Activated T-cell treated with anti-CD3 and anti-CD28 coated beads for 1 hour (primary cell): ENCODE measurements at regions not wholly inside any gene's neighbourhood (a gene's known extent, or its start where the extent isn't known, plus 50 kb on each side); places are given as distances from the start of the nearest gene placed in this dataset.
"Not testable (repeated sequence)": the region's sequence is repeated elsewhere in the genome, so short reads cannot be mapped to it uniquely, and the experiment has no call there.

Experiments used
- DNase-seq: peaks from one replicate; pipeline ENCODE4 v3.0.0-alpha.2; 2020; ENCODE audit warnings: low read depth

DNA sequence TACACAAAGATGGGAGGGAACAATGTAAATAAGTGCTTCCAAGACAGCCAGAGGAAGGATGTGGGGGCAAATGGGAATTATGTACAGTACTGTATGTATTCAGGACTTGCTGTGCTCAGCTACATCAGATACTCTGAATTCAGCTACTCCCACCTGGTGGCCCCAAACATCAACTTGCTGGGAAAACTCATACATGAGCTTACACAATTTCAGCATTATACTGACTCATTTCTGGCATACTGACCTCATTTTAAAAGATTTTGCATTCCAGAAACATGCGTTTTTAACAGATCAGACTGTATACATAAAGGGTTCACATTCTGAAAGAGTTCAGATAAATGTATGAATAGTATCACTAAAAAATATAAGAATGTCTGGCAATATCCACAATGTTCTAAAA lies 59.7 kb downstream of the GPX5 start:
- no peak for DNase-seq

DNA sequence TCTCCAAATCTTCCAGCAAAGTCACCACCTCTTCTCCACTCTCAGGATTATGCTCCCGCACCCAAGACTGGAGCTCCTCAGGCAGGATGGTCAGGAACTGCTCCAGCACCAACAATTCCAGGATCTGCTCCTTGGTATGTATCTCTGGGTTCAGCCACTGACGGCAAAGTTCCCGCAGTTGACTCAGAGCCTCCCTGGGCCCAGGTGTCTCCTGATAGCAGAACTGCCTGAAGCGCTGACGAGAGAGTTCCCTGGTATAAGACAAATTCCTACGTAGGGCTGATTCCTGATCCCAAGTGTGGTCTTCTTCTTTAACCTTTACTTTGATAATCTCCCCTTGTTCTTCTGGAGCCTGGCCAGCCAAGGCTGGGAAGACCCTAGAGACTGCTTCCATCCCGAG lies 60.6 kb downstream of the GPX5 start:
- no peak for DNase-seq

DNA sequence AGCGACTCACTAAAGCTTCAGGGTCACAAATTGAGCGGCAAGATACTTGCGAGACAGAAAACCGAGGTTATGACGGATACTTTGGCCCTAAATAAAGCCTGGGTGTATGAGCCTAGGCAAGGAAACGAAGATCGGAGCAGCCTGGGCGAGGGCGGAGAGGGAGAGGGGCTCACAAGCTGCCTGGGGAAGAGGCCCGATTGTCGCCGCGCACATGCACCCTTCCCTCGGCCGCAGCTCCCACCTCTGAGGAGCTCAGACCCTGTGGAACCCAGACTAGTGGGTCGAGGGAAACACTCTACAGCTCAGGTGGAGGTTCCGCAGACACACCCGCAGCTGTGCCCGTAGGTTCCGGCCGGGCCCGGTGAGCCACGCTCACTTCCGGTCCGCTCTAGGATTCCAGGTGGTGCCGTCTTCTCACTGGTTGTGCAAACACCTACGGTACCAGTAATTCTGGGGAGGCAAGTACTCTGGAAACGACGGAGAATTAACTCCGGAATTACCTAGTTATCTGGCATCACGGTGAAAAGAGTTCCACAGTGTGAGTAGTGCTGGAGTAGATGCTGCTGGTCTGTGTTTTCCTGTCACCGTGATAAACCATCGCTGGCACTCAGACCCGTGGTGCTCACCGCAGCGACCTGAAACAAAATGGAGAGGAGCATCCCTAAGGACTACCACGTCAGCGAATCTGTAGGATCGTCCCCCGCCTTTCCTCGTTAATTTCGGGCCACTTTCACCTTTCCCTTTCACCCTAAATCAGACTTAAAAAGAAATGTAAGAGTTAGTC lies 61.5 kb downstream of the GPX5 start:
- DNase-seq, result peak; percentile 34

DNA sequence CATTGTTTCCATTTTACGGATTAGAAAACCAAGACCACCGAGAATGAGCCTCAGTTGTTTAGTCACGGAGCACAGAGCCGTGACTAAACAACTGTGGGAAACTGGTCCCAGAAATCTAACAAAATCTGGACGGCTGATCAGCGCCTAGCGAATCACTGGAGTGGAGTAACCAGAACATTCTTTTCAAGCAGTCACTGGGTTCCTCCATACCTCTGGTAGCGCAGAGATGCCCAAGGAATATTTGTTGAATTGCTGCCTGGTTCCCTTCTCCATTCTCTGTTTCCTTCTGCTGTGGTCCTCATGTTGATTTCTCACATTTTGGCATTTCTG lies 62.0 kb downstream of the GPX5 start:
- no peak for DNase-seq

DNA sequence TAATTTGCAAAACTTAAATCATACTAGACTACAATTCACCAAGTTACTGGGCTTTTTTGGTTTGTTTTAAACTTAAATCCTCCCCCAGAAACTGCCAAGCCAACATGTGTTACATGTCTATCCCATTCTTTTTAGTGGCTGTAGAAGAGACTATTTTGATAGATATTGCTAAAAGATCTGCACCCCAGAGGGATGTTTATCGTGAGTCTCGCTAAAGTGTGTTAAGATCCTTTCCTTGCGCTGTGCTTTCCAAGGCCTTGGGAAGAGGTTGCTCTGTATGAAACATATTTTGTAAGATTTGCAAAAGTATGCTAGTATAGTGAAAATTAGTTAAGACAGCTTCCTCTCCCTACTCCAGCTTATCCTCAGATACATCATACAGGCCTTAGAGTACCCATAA lies 63.0 kb downstream of the GPX5 start:
- DNase-seq, result no peak

DNA sequence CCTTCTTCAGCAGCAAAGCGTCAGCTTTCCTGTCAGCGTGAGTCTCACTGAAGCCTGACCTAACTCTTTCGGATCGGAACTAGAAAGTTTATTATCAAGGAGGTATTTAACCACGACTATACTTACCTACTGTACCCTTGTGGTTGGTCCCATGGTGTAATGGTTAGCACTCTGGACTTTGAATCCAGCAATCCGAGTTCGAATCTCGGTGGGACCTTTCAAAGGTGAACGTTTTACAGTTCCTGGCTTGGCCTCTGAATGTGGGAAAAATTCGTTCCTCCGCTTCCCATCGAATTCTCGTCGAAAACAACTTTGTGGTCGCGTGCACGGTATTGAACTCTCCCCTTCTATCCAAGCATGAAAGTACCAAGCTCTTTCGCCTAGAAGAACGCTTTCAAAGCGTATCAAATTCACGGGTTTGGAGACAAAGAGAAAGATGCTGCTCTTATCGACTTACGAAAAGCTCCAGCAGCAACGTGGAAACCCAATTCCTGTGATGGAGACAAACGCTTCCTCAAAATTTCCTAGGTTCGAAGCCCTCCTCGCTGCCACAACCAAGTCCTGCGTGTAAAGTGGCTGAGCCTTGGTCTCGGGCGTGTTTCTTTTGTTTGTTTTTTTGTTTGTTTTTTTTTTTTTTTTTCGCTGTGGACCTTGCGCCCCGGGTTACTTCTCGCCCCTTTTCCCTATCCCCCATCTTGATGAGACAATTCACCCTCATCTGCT lies 63.7 kb downstream of the GPX5 start:
- no peak for DNase-seq

DNA sequence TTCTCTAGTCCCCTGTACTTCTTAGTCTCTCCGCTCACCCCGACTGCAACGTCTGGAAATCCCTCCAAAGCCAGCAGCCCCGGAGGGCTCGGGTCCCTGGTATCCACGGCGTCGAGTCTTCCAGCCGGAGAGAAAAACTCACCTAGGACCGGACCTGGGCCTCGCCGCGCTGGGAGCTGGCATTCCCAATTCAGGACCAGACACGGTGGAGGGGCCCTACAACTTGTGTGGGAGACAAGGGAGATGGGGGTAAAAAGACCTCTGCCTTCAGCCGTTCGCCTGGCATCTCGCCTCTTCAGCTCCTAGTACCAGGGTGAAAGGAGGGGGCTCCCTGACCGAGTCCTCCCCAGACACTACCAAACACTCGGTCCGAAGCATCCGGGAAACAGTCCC lies 64.3 kb downstream of the GPX5 start:
- no peak for DNase-seq

DNA sequence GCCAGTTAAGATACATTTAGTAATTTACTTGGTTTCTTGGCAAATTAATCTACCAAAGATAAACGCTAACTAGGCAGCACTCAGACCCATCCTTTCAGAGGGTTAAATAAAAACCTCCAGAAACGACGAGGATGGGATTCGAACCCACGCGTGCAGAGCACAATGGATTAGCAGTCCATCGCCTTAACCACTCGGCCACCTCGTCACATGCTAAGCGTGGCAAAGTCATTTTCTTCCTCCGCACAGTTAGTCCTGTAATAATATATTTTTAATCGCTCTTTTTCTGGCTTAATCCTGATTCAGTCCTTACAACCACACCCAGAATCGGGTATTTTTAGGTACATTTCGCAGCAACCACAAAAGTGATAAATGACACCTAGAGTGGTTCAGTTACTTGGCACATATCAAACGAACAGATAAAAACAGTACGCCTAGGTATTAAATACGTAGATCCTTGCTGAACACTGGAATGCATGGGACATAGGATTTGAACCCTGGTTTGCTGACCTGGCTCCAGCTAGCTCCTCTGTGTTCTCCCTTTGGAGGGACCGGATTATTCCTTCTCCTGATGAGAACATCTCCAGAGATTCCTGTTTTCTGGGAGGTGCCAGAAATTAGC lies 71.6 kb downstream of the GPX5 start:
- DNase-seq, result no peak

DNA sequence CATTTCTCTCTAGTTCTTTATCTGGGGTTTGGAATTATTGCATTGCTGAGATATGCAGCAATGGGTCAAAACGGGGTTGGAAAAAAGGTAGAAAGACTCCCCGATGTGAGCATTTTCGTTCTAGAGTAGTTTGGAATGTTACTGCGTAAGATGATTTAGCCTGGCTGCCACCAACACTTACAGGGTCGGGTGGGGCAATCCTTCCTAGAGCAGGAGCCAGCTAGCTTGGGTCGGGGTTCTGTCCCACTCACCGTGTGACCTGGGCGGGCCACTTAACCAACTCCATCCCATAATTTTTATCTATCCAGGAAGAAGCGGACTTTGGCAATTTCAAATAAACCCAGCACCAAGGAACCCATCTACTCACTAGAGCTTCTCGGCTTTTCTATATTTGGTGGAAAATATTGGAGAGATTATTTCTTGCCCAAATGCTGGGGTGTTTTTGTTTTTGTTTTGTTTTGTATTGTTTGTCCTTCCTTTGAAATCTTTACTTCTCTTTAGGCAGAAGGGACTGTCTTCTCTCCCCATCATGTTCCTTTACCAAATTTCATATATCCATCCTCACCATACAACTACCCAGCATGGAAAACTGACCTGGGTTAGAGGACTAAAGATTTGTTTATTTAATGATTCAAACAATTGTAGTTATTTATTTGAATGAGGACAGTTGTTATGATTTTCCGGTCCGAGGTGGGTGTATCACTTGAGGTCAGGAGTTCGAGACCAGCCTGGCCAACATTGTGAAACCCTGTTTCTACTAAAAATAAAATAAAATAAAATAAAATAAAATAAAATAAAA lies 72.4 kb downstream of the GPX5 start:
- no peak for DNase-seq

DNA sequence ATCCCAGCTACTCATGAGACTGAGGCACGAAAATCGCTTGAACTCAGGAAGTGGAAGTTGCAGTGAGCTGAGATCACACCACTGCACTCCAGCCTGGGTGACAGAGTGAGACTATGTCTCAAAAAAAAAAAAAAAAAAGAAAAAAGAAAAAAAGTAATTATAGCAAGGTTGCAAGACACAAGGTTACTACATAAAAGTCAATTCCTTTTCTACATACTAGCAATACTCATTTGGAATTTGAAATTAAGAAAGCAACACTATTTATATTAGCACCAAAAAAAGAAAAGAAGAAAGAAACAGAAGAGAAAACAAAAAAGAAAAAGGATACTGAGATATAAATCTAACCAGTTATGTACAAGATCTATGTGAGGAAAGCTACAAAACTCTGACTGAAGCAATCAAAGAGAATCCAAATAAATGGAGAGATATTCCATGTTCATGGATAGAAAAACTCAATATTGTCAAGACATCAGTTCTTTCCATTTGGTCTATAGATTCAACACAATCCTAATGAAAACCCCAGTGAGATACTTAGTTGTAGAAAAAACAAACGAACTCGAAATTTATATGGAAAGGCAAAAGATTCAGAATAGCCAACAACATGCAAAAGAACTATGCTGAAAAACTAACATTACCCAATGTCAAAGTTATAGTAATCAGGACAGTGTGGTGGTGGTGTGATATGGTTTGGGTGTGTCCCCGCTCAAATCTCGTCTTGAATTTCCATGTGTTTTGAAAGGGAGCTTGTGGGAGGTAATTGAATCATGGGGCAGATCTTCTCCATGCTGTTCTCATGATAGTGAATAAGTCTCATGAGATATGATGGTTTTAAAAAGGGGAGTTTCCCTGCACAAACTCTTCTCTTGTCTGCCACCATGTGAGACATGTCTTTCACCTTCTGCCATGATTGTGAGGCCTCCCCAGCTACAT lies 73.3 kb downstream of the GPX5 start:
- DNase-seq, result no peak

DNA sequence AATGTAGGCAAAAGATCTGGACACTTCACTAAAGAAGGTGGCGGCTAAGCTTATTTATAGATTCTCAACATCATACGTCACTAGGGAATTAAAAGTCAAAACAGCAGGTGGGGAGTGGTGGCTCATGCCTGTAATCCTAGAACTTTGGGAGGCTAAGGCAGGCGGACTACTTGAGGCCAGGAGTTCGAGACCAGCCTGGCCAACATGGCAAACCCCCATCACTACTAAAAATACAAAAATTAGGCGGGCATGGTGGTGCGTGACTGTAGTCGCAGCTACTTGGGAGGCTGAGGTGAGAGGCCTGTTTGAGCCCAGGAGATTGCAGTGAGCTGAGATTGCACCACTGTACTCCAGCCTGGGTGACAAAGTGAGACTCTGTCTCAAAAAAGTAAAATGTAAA lies 74.6 kb downstream of the GPX5 start:
- no peak for DNase-seq

DNA sequence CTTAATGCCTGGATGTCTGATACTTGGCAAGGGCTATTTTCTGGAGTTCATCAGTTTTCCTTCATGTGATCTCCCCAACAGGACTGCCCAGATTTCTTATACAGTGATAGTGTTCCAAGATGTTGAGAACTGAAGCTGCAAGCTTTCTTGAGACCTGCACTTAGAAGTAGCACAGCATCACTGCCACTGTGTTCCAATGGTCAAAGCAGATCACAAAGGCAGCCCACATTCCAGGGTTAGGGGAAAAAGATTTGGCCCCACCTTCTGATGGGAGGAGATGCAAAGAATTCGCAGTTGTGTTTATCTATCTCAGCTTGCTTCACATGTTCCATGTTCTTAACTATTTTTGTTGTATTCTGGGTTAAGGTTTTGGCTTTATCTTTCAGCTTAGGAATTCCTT lies 78.2 kb downstream of the GPX5 start:
- no peak for DNase-seq

DNA sequence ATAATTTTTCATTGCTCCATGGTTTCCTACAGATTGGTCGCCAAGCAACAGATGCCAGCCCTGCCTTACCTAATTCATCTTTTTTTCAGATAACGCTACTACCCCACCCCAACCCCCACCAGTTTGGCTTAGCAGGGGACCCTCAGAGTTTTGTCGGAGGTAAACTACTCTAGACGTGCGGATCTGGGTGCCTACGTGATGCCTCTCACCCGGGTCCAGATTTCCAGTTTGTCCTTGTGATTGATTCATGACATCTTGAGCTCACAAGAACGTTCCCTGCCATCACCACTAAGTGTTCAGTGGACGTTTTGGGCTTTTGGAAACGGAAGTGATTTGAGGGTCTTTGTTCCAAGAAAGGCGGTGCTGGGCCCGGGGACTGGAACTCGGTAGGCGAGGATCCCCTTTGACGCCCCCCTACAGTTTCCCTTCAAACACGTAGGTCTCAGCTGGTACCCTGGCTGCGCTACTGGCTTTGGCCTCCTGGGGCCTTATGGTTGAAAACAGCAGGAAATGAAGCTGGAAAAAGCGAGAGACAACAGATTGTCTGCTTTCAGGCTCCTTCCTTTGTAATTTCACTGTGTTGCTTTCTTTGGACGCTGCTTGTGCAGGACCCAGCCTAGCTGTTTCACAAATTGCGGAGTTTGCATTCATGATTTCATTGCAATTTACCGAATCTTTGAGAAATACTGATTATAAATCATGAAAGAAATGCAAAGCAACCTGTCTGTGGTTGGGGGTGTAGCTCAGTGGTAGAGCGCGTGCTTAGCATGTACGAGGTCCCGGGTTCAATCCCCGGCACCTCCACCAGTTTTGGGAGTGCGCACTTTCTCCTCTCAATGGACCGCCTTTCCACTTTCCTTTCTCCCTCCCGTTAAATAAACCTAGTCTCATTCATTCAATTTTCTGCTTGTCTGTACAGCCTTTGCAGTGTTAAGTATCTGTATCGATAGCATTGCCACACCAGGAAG lies 81.0 kb downstream of the GPX5 start:
- DNase-seq, result no peak

DNA sequence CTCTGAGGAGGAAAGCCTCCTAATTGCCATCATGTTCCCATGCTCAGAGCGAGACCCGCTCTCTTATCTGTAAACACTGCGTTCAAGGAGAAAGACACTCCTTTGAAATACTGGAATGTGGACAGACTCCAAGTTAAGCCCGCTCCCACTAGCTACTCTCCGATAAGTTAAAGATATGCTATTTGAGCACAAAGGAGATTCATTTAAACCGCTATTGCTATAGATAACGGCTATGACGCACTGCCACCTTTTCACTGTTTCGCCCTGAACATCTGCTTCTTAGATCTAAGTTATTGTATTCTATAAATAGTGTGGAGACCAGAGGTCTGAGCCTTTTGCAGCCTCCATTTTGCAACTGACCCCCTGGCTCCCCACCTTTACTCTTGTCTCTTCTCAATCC lies 82.3 kb downstream of the GPX5 start:
- DNase-seq, result no peak

DNA sequence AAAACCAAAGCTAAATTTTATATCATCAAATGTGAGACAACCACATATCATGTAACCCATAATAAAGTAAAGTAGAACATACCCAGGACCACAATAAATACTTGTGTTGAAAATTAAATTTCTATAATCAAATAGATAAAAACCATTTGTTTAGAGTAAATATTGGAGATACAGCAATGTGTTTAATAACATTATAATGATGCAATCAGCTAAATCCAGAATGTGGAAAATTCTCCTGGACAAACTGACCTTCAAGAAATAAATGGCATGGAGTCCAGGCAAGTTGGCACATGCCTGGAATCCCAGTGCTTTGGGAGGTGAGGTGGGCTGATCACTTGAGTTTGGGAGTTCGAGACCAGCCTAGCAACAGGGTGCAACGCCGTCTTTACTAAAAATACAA lies 84.0 kb downstream of the GPX5 start:
- DNase-seq, result no peak

DNA sequence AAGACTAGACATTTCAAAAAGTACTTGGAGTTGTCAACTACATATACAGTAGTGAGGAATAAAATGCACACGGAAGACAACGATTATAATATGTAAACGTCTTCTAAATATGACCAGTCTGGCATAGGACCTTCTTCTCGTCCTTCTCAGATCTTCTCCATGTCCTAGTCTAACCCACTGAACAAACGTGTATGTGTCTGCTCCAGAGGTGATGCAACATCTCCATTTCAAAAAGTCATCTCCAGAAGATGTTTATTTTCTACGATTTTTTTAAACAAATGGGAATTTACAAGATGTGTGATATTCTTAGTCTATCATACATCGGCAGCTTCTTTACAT lies 89.9 kb downstream of the GPX5 start:
- no peak for DNase-seq

DNA sequence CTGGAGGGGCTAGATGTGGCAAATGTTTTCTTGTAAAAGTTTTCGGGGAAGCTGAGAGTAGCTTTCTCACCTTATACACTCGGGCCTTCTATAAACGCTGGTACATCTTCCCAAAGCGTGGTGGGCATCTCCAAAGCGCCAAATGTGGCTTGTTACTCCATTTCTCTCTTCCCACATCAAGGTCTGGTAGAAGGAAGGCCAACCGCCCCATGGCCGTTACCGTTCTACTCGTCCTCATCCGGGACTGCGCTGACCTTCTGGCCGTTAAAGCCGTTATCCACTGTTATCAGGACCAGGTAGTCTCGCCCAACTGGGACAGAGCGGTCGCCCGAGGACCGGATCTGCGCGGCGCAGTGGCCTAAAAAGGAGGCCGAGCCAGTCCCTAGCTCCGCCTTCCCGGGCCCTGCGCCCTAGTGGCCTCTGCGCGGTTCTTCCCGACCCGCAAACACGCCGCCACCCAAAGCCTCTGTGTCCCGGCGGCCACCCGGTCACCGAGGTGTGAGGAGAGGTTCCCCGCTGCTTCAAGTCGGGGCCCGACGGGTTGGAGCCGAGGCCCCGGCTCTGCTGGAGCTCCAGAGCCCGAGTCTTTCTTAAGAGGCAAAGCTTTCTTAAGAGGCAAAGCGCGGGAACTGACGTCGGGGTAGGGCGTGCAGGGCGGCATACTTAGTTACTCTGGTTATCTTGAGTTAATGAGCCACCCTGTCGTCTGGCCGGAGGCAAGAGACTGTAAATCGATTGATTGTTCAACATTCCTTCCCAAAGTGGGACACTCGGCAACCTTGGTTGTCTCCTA lies 90.5 kb downstream of the GPX5 start:
- no peak for DNase-seq

DNA sequence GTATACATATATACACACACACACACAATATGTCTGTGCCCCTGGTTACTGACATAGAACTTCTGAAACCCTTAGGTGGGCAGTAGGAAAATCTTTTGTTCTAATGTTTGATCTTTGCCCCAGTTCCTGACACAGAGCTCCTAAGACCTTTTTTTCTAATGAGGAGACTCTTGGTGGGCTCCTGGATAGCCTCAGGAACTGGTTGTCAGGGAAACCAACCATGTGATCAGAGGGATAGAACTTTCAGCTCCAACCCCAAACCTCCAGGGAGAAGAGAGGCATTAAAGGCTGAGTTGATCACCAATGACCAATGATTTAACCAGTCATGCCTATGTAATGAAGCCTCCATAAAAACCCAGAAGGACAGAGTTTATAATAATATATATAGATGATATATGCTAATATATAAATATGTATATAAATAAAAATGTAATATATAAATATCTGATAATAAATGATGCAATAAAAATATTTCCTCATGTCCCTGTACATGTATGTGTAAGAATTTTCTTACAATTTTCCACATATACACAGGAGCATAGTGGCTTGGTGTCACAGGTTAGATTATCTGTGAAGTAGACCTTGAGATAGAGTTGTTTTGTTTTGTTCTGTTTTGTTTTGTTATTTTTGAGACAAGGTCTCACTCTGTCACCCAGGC lies 93.3 kb downstream of the GPX5 start:
- no peak for DNase-seq

DNA sequence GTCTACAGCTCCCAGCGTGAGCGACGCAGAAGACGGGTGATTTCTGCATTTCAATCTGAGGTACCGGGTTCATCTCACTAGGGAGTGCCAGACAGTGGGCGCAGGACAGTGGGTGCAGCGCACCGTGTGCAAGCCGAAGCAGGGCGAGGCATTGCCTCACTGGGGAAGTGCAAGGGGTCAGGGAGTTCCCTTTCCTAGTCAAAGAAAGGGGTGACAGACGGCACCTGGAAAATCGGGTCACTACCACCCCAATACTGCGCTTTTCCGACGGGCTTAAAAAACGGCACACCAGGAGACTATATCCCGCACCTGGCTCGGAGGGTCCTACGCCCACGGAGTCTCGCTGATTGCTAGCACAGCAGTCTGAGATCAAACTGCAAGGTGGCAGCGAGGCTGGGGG lies 95.6 kb downstream of the GPX5 start:
- not testable (repeated sequence) for DNase-seq
